T-cell (primary cell): ENCODE measurements at regions not wholly inside any gene's neighbourhood (a gene's known extent, or its start where the extent isn't known, plus 50 kb on each side); places are given as distances from the start of the nearest gene placed in this dataset.

Experiments used
- ATAC-seq, 4 experiments: fragments of 200-7000 bp in 3 of 4; fragments of 150-1000 bp in 1 of 4; cut with Tn5 transposase; replicated peaks in 1 of 4; 1 replicate in 3 of 4; 2 replicates in 1 of 4; pipeline ENCODE4 v1.10.0; 2021; ENCODE audit warnings: moderate library complexity in 3 of 4, mild to moderate bottlenecking in 2 of 4, moderate number of reproducible peaks in 1 of 4
- CTCF ChIA-PET, 2 donors: fragments of 300-600 bp; sonication (Branson Sonifier 250); formaldehyde crosslinking; loops; one replicate each; lab custom pipeline; 2022; ENCODE audit warnings: antibody characterized with exemption in 2 of 2; lab: Charles Lee
- POLR2A ChIA-PET, 2 donors: fragments of 300-600 bp; sonication (Branson Sonifier 250); formaldehyde crosslinking; loops; one replicate each; lab custom pipeline; 2022; ENCODE audit warnings: antibody characterized with exemption in 2 of 2; lab: Charles Lee
- DNase-seq, 35 experiments: peaks; one replicate each; pipeline versions ENCODE4 v3.0.0 to v3.0.0-alpha.2; 2013 to 2023
- H3K27ac ChIP-seq: one replicate; pipeline ENCODE4 v1.5.1; 2013; ENCODE audit warnings: low read length
- H3K27me3 ChIP-seq, 2 experiments: replicated peaks in 1 of 2; 1 replicate in 1 of 2; 2 replicates in 1 of 2; pipeline versions ENCODE4 v1.6.1 to v1.7.0; 2013; ENCODE audit warnings: low read length in 1 of 2, mixed read lengths in 1 of 2; ENCODE audit not compliant: control insufficient read depth in 2 of 2, insufficient read depth in 2 of 2; ENCODE audit errors: extremely low read depth in 1 of 2
- H3K36me3 ChIP-seq, 2 donors: 1 replicate in 1 of 2; 2 replicates in 1 of 2; pipeline versions ENCODE4 v1.6.1 to v1.7.0; 2013; ENCODE audit warnings: low read length in 1 of 2; ENCODE audit not compliant: control insufficient read depth in 2 of 2, insufficient read depth in 1 of 2; ENCODE audit errors: extremely low read depth in 1 of 2
- H3K4me1 ChIP-seq, 2 experiments: 1 replicate in 1 of 2; 2 replicates in 1 of 2; pipeline versions ENCODE4 v1.6.1 to v1.7.0; 2013; ENCODE audit warnings: low read length in 2 of 2, mixed read lengths in 1 of 2; ENCODE audit not compliant: insufficient read depth in 2 of 2, control insufficient read depth in 1 of 2; ENCODE audit errors: extremely low read depth in 1 of 2
- H3K4me3 ChIP-seq, 2 donors: 1 replicate in 1 of 2; 2 replicates in 1 of 2; pipeline versions ENCODE4 v1.5.1 to v1.7.0; 2013; ENCODE audit warnings: mild to moderate bottlenecking in 2 of 2, low read length in 1 of 2, moderate library complexity in 1 of 2; ENCODE audit not compliant: control insufficient read depth in 1 of 2; ENCODE audit errors: extremely low read depth in 1 of 2
- H3K9me3 ChIP-seq: 2 replicates; pipeline ENCODE4 v1.7.0; 2013
- H3K27ac Mint-ChIP-seq, 2 donors: one replicate each; pipeline ENCODE4 v1.8.0; 2020 to 2021; ENCODE audit warnings: mild to moderate bottlenecking in 2 of 2, mixed read lengths in 2 of 2
- H3K27me3 Mint-ChIP-seq, 2 donors: one replicate each; pipeline ENCODE4 v1.8.0; 2021 to 2022; ENCODE audit warnings: mixed read lengths in 2 of 2
- H3K36me3 Mint-ChIP-seq: one replicate; pipeline ENCODE4 v1.8.0; 2021; ENCODE audit warnings: mixed read lengths
- H3K4me1 Mint-ChIP-seq, 3 donors: one replicate each; pipeline ENCODE4 v1.8.0; 2020 to 2022; ENCODE audit warnings: mixed read lengths in 3 of 3, mild to moderate bottlenecking in 1 of 3
- H3K4me3 Mint-ChIP-seq, 3 donors: one replicate each; pipeline ENCODE4 v1.8.0; 2020 to 2022; ENCODE audit warnings: mild to moderate bottlenecking in 3 of 3, mixed read lengths in 3 of 3, moderate library complexity in 3 of 3
- H3K9me3 Mint-ChIP-seq, 3 donors: one replicate each; pipeline ENCODE4 v1.8.0; 2020 to 2022; ENCODE audit warnings: mixed read lengths in 3 of 3
- WGBS: methylation state at CpG from one replicate; pipeline ENCODE4 v1.1.5; 2013; ENCODE audit warnings: missing lambda C conversion rate; ENCODE audit not compliant: insufficient coverage; 5-methylcytosine and 5-hydroxymethylcytosine counted together

DNA sequence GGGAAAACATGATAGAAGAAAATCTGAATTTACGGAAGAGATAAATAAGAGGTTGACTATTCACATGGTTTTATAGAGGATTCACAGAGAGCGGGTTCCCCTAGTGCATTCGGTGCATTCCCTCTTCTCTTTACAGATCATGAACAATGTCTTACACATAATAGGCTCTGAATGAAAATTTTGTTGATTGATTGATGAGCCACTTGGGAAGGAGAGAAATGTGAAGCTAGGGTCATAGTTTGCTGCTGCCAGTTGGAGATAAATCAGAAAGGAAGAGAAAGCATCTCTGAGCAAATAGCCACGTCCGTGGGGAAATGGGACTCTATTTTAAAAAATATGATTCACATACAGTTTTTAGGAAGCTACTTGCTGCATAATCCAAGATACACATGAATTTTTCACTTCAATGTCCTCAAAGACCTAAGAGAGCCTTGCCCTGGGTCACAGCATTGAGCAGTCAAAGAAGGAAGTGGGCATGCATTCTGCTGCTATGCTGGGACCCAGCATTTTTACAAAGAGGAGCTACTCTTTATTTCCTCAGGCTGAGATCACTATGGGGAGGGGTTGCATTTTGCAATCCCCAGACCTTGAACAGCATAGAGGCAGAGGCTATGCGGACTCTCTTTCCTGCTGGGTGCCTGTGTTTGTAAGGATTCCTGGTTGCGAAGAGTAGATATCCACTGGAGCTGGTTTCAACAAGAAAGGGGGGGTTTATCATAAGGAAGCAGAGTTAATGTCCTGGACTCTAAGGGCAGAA, 395.3 kb downstream of the TSN start:
- 60% methylated on average over 2 of the region's 7 CpGs for WGBS
- no peaks in the 10 kb centered on the region for H3K4me1 Mint-ChIP-seq
- H3K27me3 ChIP-seq, result peaks cover 0 to 3% of the 10 kb centered on the region in 2 experiments

GRCh38 chr2:122152571-122152970, 397.1 kb downstream of the TSN start:
- no peaks in the 10 kb centered on the region for H3K9me3 Mint-ChIP-seq

More for the DNA sequence above, 395.3 kb downstream of the TSN start:
- no peak overlapping the region for H3K4me3 ChIP-seq
- ATAC-seq (no peak), DNase-seq (no peak)
- Mint-ChIP-seq H3K27ac (no peak overlapping the region), H3K36me3 (no peaks in the 10 kb centered on the region), H3K4me3 (no peak overlapping the region), H3K27me3 (peaks cover 0 to 5% of the 10 kb centered on the region in 2 donors), H3K9me3 (no peaks in the 10 kb centered on the region)
- ChIA-PET CTCF (no interaction called here), POLR2A (no interaction called here)
- no peaks in the 10 kb centered on the region for H3K9me3 ChIP-seq
- no peaks in the 10 kb centered on the region for H3K36me3 ChIP-seq
- no peaks in the 10 kb centered on the region for H3K4me1 ChIP-seq
- no peak overlapping the region for H3K27ac ChIP-seq

GRCh38 chr2:122156176-122156890, 400.9 kb downstream of the TSN start:
- no peaks in the 10 kb centered on the region for H3K9me3 ChIP-seq
- peaks cover 0 to 9% of the 10 kb centered on the region in 2 donors for H3K27me3 Mint-ChIP-seq
- no peaks in the 10 kb centered on the region for H3K36me3 ChIP-seq
- no peak overlapping the region for H3K4me3 ChIP-seq
- CTCF ChIA-PET, result no interaction called here
- DNase-seq, result no peak
- ATAC-seq, result no peak
- POLR2A ChIA-PET, result no interaction called here
- no peak overlapping the region for H3K4me3 Mint-ChIP-seq
- H3K27ac ChIP-seq, result no peak overlapping the region
- H3K27me3 ChIP-seq, result peaks cover 0 to 12% of the 10 kb centered on the region in 2 experiments
- no peaks in the 10 kb centered on the region for H3K4me1 ChIP-seq
- H3K4me1 Mint-ChIP-seq, result no peaks in the 10 kb centered on the region
- H3K27ac Mint-ChIP-seq, result no peak overlapping the region
- H3K9me3 Mint-ChIP-seq, result no peaks in the 10 kb centered on the region
- WGBS, result 60% methylated on average over 6 of the region's 6 CpGs
- H3K36me3 Mint-ChIP-seq, result no peaks in the 10 kb centered on the region

More at GRCh38 chr2:122152571-122152970, 397.1 kb downstream of the TSN start:
- no peaks in the 10 kb centered on the region for H3K4me1 Mint-ChIP-seq
- CTCF ChIA-PET, result no interaction called here
- no peaks in the 10 kb centered on the region for H3K36me3 ChIP-seq
- no peak overlapping the region for H3K4me3 Mint-ChIP-seq
- no peak overlapping the region for H3K4me3 ChIP-seq
- no peak for ATAC-seq
- POLR2A ChIA-PET, result no interaction called here
- no peak overlapping the region for H3K27ac ChIP-seq
- H3K36me3 Mint-ChIP-seq, result no peaks in the 10 kb centered on the region
- DNase-seq, result no peak
- 65% methylated on average over 3 of the region's 3 CpGs for WGBS
- H3K27me3 ChIP-seq, result peaks cover 0 to 9% of the 10 kb centered on the region in 2 experiments
- peaks cover 0 to 9% of the 10 kb centered on the region in 2 donors for H3K27me3 Mint-ChIP-seq
- H3K27ac Mint-ChIP-seq, result no peak overlapping the region
- no peaks in the 10 kb centered on the region for H3K4me1 ChIP-seq
- H3K9me3 ChIP-seq, result no peaks in the 10 kb centered on the region

DNA sequence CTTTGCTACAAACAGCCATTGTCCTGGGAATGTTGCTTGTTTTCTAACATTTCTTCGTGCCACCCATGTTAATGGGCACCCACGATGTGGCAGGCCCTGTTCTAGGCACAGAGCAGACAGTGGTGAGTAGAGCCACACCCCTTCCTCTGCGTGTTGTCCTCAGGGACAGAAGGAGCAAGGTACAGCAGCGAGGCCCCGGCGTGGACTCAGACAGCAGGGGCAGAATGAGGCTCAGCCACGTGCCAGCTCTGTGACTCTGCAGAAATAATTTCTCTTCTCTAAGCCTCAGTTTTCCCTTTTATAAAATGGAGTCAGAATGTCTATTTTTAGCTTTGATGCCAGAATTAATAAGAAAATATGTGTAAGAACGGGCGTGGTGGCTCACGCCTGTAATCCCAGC, 401.7 kb downstream of the TSN start:
- no peaks in the 10 kb centered on the region for H3K9me3 Mint-ChIP-seq

DNA sequence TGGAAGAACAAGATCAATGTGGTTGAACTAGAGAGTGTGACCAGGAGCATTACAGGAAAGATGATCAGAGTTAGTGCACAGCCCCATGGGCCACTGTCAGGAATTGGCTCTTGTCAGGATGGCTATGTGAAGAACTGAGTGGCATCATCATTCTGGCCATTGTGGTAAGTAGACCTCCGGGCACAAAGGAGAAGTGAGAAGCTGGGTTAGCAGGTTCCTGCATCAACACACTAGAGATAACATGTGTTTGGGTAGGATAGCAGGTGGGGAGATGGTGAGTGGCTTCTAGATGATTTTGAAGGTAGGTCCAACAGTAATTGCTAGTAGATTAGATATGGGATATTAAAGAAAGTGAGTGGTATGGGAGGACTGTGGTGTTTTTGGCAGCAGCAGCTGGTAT, 408.2 kb downstream of the TSN start:
- Mint-ChIP-seq H3K4me3 (no peak overlapping the region), H3K36me3 (no peaks in the 10 kb centered on the region), H3K4me1 (no peaks in the 10 kb centered on the region), H3K9me3 (no peaks in the 10 kb centered on the region), H3K27ac (no peak overlapping the region), H3K27me3 (no peaks in the 10 kb centered on the region)
- ATAC-seq (no peak), DNase-seq (no peak)
- no peaks in the 10 kb centered on the region for H3K4me1 ChIP-seq
- CTCF ChIA-PET, result no interaction called here
- WGBS, result 27% methylated on average over 1 of the region's 1 CpG
- H3K4me3 ChIP-seq, result no peak overlapping the region
- H3K36me3 ChIP-seq, result no peaks in the 10 kb centered on the region
- H3K27me3 ChIP-seq, result no peaks in the 10 kb centered on the region
- no peak overlapping the region for H3K27ac ChIP-seq
- POLR2A ChIA-PET, result no interaction called here
- H3K9me3 ChIP-seq, result no peaks in the 10 kb centered on the region

More for the DNA sequence above, 401.7 kb downstream of the TSN start:
- H3K27me3 Mint-ChIP-seq, result peaks cover 0 to 6% of the 10 kb centered on the region in 2 donors
- ChIA-PET CTCF (no interaction called here), POLR2A (no interaction called here)
- WGBS, result 59% methylated on average over 3 of the region's 10 CpGs
- ATAC-seq, result no peak
- H3K27ac Mint-ChIP-seq, result no peak overlapping the region
- Histone ChIP-seq H3K27me3 (peaks cover 0 to 12% of the 10 kb centered on the region in 2 experiments), H3K27ac (no peak overlapping the region), H3K4me3 (no peak overlapping the region), H3K4me1 (no peaks in the 10 kb centered on the region), H3K9me3 (no peaks in the 10 kb centered on the region), H3K36me3 (no peaks in the 10 kb centered on the region)
- no peak overlapping the region for H3K4me3 Mint-ChIP-seq
- DNase-seq, result no peak
- no peaks in the 10 kb centered on the region for H3K36me3 Mint-ChIP-seq
- no peaks in the 10 kb centered on the region for H3K4me1 Mint-ChIP-seq

GRCh38 chr2:122164964-122165363, 409.5 kb downstream of the TSN start:
- H3K9me3 Mint-ChIP-seq, result no peaks in the 10 kb centered on the region
- ATAC-seq (no peak), DNase-seq (no peak)
- no peaks in the 10 kb centered on the region for H3K27me3 Mint-ChIP-seq
- H3K4me1 ChIP-seq, result no peaks in the 10 kb centered on the region
- no peak overlapping the region for H3K4me3 ChIP-seq
- H3K9me3 ChIP-seq, result no peaks in the 10 kb centered on the region
- H3K27ac Mint-ChIP-seq, result no peak overlapping the region
- no peaks in the 10 kb centered on the region for H3K4me1 Mint-ChIP-seq
- no peaks in the 10 kb centered on the region for H3K36me3 ChIP-seq
- WGBS, result 79% methylated on average over 6 of the region's 8 CpGs
- no peaks in the 10 kb centered on the region for H3K36me3 Mint-ChIP-seq
- no peak overlapping the region for H3K4me3 Mint-ChIP-seq
- CTCF ChIA-PET, result no interaction called here
- POLR2A ChIA-PET, result no interaction called here
- H3K27ac ChIP-seq, result no peak overlapping the region
- H3K27me3 ChIP-seq, result no peaks in the 10 kb centered on the region
